Thyroid gland (tissue), 4 donors: ENCODE measurements at regions not wholly inside any gene's neighbourhood (a gene's known extent, or its start where the extent isn't known, plus 50 kb on each side); places are given as distances from the start of the nearest gene placed in this dataset.

Source experiments
- DNase-seq, 2 donors: peaks; one replicate each; pipeline ENCODE4 v3.0.0-alpha.2; 2019
- H3K27ac ChIP-seq, 3 donors: fragments of 200-600 bp; sonication (generic); 1 replicate in 2 of 3; 2 replicates in 1 of 3; pipeline ENCODE4 v1.5.1; 2016 to 2019; ENCODE audit warnings: mild to moderate bottlenecking in 1 of 3, moderate library complexity in 1 of 3
- H3K27me3 ChIP-seq: fragments of 200-600 bp; sonication (generic); one replicate; pipeline ENCODE4 v1.5.1; 2019
- H3K36me3 ChIP-seq, 2 donors: fragments of 200-600 bp; sonication (generic); one replicate each; pipeline ENCODE4 v1.5.1; 2016 to 2019
- H3K4me1 ChIP-seq, 2 donors: fragments of 200-600 bp; sonication (generic); one replicate each; pipeline ENCODE4 v1.5.1; 2017 to 2019
- H3K4me3 ChIP-seq, 3 donors: fragments of 200-600 bp; sonication (generic); replicated peaks in 1 of 3; 1 replicate in 2 of 3; 2 replicates in 1 of 3; pipeline ENCODE4 v1.5.1; 2016; ENCODE audit warnings: mild to moderate bottlenecking in 1 of 3
- H3K9me3 ChIP-seq: fragments of 200-600 bp; sonication (generic); one replicate; pipeline ENCODE4 v1.5.1; 2017
- CTCF ChIP-seq, 6 experiments: fragments of 200-600 bp in 3 of 6; fragments of 450-650 bp in 3 of 6; sonication (generic) in 3 of 6; IDR thresholded peaks; one replicate each; pipeline ENCODE4 v1.5.1; 2016 to 2019; ENCODE audit warnings: antibody characterized with exemption in 6 of 6, mild to moderate bottlenecking in 2 of 6, inconsistent platforms in 1 of 6, moderate library complexity in 1 of 6
- POLR2A ChIP-seq, 2 donors: fragments of 450-650 bp; IDR thresholded peaks; one replicate each; pipeline ENCODE4 v1.6.1; 2017; ENCODE audit warnings: antibody characterized with exemption in 2 of 2, mild to moderate bottlenecking in 2 of 2, moderate library complexity in 1 of 2
- WGBS, 2 donors: methylation state at CpG; one replicate each; pipeline ENCODE4 v1.1.5; 2017; 5-methylcytosine and 5-hydroxymethylcytosine counted together
- intact Hi-C: fragments of 100-400 bp; cut with DNase I; formaldehyde crosslinking; loops from one replicate; pipeline ENCODE4 v1.15.1; 2023

- intact Hi-C loops, result no loop called here
- WGBS, 2 donors, result 91 to 97% methylated on average over 1 of the region's 1 CpG
- no peaks in the 10 kb centered on the region for H3K4me1 ChIP-seq
These were observed 248.3 kb downstream of the CDC14C start for GRCh38 chr7:49172639-49173038.

GRCh38 chr7:49174396-49174795, 250.0 kb downstream of the CDC14C start:
- TF ChIP-seq POLR2A (IDR thresholded peaks at IDR 0.05), result no peak
- intact Hi-C loops, result no loop called here
- no peaks in the 10 kb centered on the region for H3K27me3 ChIP-seq
- H3K4me3 ChIP-seq, result no peak overlapping the region
- no peak overlapping the region for H3K27ac ChIP-seq
- no peaks in the 10 kb centered on the region for H3K4me1 ChIP-seq
- 90% methylated on average over 2 of the region's 2 CpGs for WGBS, 2 donors
- H3K9me3 ChIP-seq, result no peaks in the 10 kb centered on the region
- no peak for DNase-seq
- H3K36me3 ChIP-seq, result no peaks in the 10 kb centered on the region

More at GRCh38 chr7:49172639-49173038, 248.3 kb downstream of the CDC14C start:
- Histone ChIP-seq H3K9me3 (no peaks in the 10 kb centered on the region), H3K4me3 (no peak overlapping the region), H3K27me3 (no peaks in the 10 kb centered on the region), H3K27ac (no peak overlapping the region), H3K36me3 (no peaks in the 10 kb centered on the region)
- TF ChIP-seq POLR2A (IDR thresholded peaks at IDR 0.05), result no peak
- no peak for TF ChIP-seq CTCF (IDR thresholded peaks at IDR 0.05)
- DNase-seq, result no peak

GRCh38 chr7:49187543-49188268, 263.4 kb downstream of the CDC14C start:
- DNase-seq, result no peak
- 88 to 91% methylated on average over 3 of the region's 3 CpGs for WGBS, 2 donors
- Histone ChIP-seq H3K27ac (no peak overlapping the region), H3K4me3 (no peak overlapping the region), H3K27me3 (no peaks in the 10 kb centered on the region), H3K36me3 (no peaks in the 10 kb centered on the region), H3K9me3 (no peaks in the 10 kb centered on the region), H3K4me1 (no peaks in the 10 kb centered on the region)
- intact Hi-C loops, result no loop called here
- TF ChIP-seq CTCF (IDR thresholded peaks at IDR 0.05), result no peak
- TF ChIP-seq POLR2A (IDR thresholded peaks at IDR 0.05), result no peak

GRCh38 chr7:49228426-49229098, 304.2 kb downstream of the CDC14C start:
- Histone ChIP-seq H3K4me3 (no peak overlapping the region), H3K27ac (no peak overlapping the region), H3K4me1 (no peaks in the 10 kb centered on the region), H3K36me3 (no peaks in the 10 kb centered on the region), H3K9me3 (no peaks in the 10 kb centered on the region), H3K27me3 (no peaks in the 10 kb centered on the region)
- no peak for DNase-seq
- no peak for TF ChIP-seq CTCF (IDR thresholded peaks at IDR 0.05)
- TF ChIP-seq POLR2A (IDR thresholded peaks at IDR 0.05), result no peak
- intact Hi-C loops, result no loop called here
- WGBS, 2 donors, result 42 to 58% methylated on average over 2 of the region's 2 CpGs

GRCh38 chr7:49229246-49229645, 304.9 kb downstream of the CDC14C start:
- no peak for DNase-seq
- no peaks in the 10 kb centered on the region for H3K36me3 ChIP-seq
- no peaks in the 10 kb centered on the region for H3K27me3 ChIP-seq
- intact Hi-C loops, result no loop called here
- no peak overlapping the region for H3K4me3 ChIP-seq
- 65 to 70% methylated on average over 6 of the region's 6 CpGs for WGBS, 2 donors
- TF ChIP-seq CTCF (IDR thresholded peaks at IDR 0.05) (no peak), POLR2A (IDR thresholded peaks at IDR 0.05) (no peak)
- no peaks in the 10 kb centered on the region for H3K9me3 ChIP-seq
- no peaks in the 10 kb centered on the region for H3K4me1 ChIP-seq
- no peak overlapping the region for H3K27ac ChIP-seq
